ENCODE measurements at regions not wholly inside any gene's neighbourhood (a gene's known extent, or its start where the extent isn't known, plus 50 kb on each side); places are given as distances from the start of the nearest gene placed in this dataset.

DNA sequence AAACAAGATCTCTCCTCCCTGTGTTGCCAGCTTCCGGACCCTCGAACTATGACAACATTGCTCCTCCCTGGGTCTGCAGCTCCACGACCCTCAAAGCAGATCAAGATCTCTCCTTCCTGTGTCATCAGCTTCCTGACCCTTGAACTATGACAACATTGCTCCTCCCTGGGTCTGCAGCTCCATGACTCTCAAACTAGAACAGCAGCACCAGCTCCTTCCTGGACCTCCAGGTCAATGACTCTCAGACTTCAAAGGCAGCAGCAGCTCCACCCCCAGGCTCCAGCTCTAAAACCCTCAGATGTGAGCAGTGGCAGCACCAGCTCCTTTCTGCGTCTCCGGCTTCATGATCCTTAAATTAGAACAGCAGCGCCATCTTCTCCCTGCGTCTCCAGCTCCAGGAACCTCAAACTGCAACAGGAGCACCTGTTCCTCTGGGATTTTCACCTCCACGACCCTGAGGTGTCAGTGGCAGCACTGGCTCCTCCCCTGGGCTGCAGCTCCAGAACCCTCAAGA lies 341.0 kb upstream of the SULF2 start (continued):
- TF ChIP-seq FOXP4 (CRISPR knock-in tag; IDR thresholded peaks at IDR 0.05) (peak; percentile 82), MEIS2 (CRISPR knock-in tag; IDR thresholded peaks at IDR 0.05) (no peak), HNF1A (IDR thresholded peaks at IDR 0.05; ENCODE audit: low read depth) (no peak), HNF1A (CRISPR knock-in tag; IDR thresholded peaks at IDR 0.05; ENCODE audit: borderline replicate concordance) (peak; percentile 34; the same call in 1 of the 2 replicates), SOX6 (IDR thresholded peaks at IDR 0.05) (no peak), SOX6 (CRISPR knock-in tag; IDR thresholded peaks at IDR 0.05) (no peak; the same call in none of the 2 replicates), FOXO1 (CRISPR knock-in tag; IDR thresholded peaks at IDR 0.05) (0 out of 2 replicates have a peak, but pooled peaks have one; percentile 8), ZNF34 (CRISPR knock-in tag; IDR thresholded peaks at IDR 0.05; ENCODE audit: borderline replicate concordance) (no peak), ZBTB40 (IDR thresholded peaks at IDR 0.05) (no peak), ZBTB40 (CRISPR knock-in tag; IDR thresholded peaks at IDR 0.05) (no peak), NAIF1 (CRISPR knock-in tag; IDR thresholded peaks at IDR 0.05; ENCODE audit: borderline replicate concordance) (peak; percentile 37; the same call in 1 of the 2 replicates), AKAP8 (CRISPR knock-in tag; IDR thresholded peaks at IDR 0.05) (0 out of 2 replicates have a peak, but pooled peaks have one; percentile 50), MTF1 (CRISPR knock-in tag; IDR thresholded peaks at IDR 0.05) (no peak), ZNF782 (CRISPR knock-in tag; IDR thresholded peaks at IDR 0.05; ENCODE audit: borderline replicate concordance) (no peak), ZNF263 (CRISPR knock-in tag; IDR thresholded peaks at IDR 0.05) (peak; percentile 79)
